Body of pancreas (tissue), 4 donors: ENCODE measurements at regions not wholly inside any gene's neighbourhood (a gene's known extent, or its start where the extent isn't known, plus 50 kb on each side); places are given as distances from the start of the nearest gene placed in this dataset.

ENCODE experiments used
- ATAC-seq: fragments of 150-250 bp; one replicate; pipeline ENCODE4 v1.9.1; 2016
- DNase-seq, 4 donors: peaks; one replicate each; pipeline ENCODE4 v3.0.0-alpha.2; 2019
- H3K27ac ChIP-seq, 4 donors: fragments of 200-600 bp; sonication (generic); 1 replicate in 3 of 4; 2 replicates in 1 of 4; pipeline versions ENCODE4 v1.5.1 to v1.6.1; 2016 to 2019; ENCODE audit warnings: mild to moderate bottlenecking in 1 of 4, mixed read lengths in 1 of 4, moderate library complexity in 1 of 4
- H3K27me3 ChIP-seq, 2 donors: fragments of 200-600 bp; sonication (generic); one replicate each; pipeline ENCODE4 v1.6.0; 2016; ENCODE audit warnings: mild to moderate bottlenecking in 1 of 2
- H3K36me3 ChIP-seq, 2 donors: fragments of 200-600 bp; sonication (generic); replicated peaks in 1 of 2; 2 replicates each; pipeline ENCODE4 v1.5.1; 2016; ENCODE audit warnings: low read depth in 2 of 2; ENCODE audit not compliant: insufficient read depth in 1 of 2
- H3K4me1 ChIP-seq: fragments of 200-600 bp; sonication (generic); one replicate; pipeline ENCODE4 v1.6.0; 2016
- H3K4me3 ChIP-seq, 2 donors: fragments of 200-600 bp; sonication (generic); 1 replicate in 1 of 2; 2 replicates in 1 of 2; pipeline ENCODE4 v1.5.1; 2016 to 2019
- H3K9me3 ChIP-seq, 3 donors: fragments of 200-600 bp; sonication (generic); 1 replicate in 2 of 3; 2 replicates in 1 of 3; pipeline ENCODE4 v1.5.1; 2016
- CTCF ChIP-seq, 7 experiments: fragments of 450-650 bp in 4 of 7; fragments of 200-600 bp in 3 of 7; sonication (generic) in 3 of 7; IDR thresholded peaks; one replicate each; pipeline ENCODE4 v1.5.1; 2016 to 2019; ENCODE audit warnings: antibody characterized with exemption in 7 of 7
- POLR2A ChIP-seq, 3 donors: fragments of 450-650 bp; IDR thresholded peaks; one replicate each; pipeline ENCODE4 v1.6.1; 2016; ENCODE audit warnings: antibody characterized with exemption in 3 of 3, mild to moderate bottlenecking in 2 of 3
- WGBS, 2 donors: methylation state at CpG; one replicate each; pipeline ENCODE4 v1.1.5; 2017; 5-methylcytosine and 5-hydroxymethylcytosine counted together
- intact Hi-C: fragments of 100-400 bp; cut with DNase I; formaldehyde crosslinking; loops from one replicate; pipeline ENCODE4 v1.15.1; 2023

GRCh38 chr2:238777369-238778067 is 70.4 kb upstream of the TWIST2 start:
- ATAC-seq (no peak), DNase-seq (no peak)
- WGBS, 2 donors, result 55 to 57% methylated on average over 12 to 15 of the region's 15 CpGs
- no peak for TF ChIP-seq CTCF (IDR thresholded peaks at IDR 0.05)
- no peak for TF ChIP-seq POLR2A (IDR thresholded peaks at IDR 0.05)
- no peak overlapping the region for H3K4me3 ChIP-seq
- no peaks in the 10 kb centered on the region for H3K9me3 ChIP-seq
- intact Hi-C loops, result no loop called here
- H3K36me3 ChIP-seq, result no peaks in the 10 kb centered on the region
- H3K27ac ChIP-seq, result no peak overlapping the region
- no peaks in the 10 kb centered on the region for H3K27me3 ChIP-seq
- no peaks in the 10 kb centered on the region for H3K4me1 ChIP-seq

GRCh38 chr2:238784671-238785527 is 63.0 kb upstream of the TWIST2 start:
- Histone ChIP-seq H3K4me1 (no peaks in the 10 kb centered on the region), H3K27me3 (no peaks in the 10 kb centered on the region), H3K4me3 (no peak overlapping the region), H3K27ac (no peak overlapping the region), H3K36me3 (no peaks in the 10 kb centered on the region), H3K9me3 (no peaks in the 10 kb centered on the region)
- TF ChIP-seq CTCF (IDR thresholded peaks at IDR 0.05) (peak; percentile 69 to 84 (median 77)), POLR2A (IDR thresholded peaks at IDR 0.05) (no peak)
- ATAC-seq (peak; percentile 73), DNase-seq (peak; percentile 63 to 76 (median 68))
- WGBS, 2 donors, result 20 to 22% methylated on average over 15 to 17 of the region's 17 CpGs
- intact Hi-C loops, result loop anchor here (10.0 kb wide), 1 partner anchor 430 kb away; no protein-coding TSS in a partner anchor

- Histone ChIP-seq H3K4me3 (no peak overlapping the region), H3K27me3 (no peaks in the 10 kb centered on the region), H3K4me1 (no peaks in the 10 kb centered on the region), H3K9me3 (no peaks in the 10 kb centered on the region), H3K36me3 (no peaks in the 10 kb centered on the region), H3K27ac (no peak overlapping the region)
- DNase-seq (no peak), ATAC-seq (no peak)
- 57 to 62% methylated on average over 5 to 9 of the region's 9 CpGs for WGBS, 2 donors
- intact Hi-C loops, result loop anchor here (10.0 kb wide), 1 partner anchor 431 kb away; no protein-coding TSS in a partner anchor
- TF ChIP-seq CTCF (IDR thresholded peaks at IDR 0.05) (no peak), POLR2A (IDR thresholded peaks at IDR 0.05) (no peak)
Measured at GRCh38 chr2:238785528-238785860, 62.4 kb upstream of the TWIST2 start.

- H3K36me3 ChIP-seq, result no peaks in the 10 kb centered on the region
- no peak for DNase-seq
- no peak overlapping the region for H3K4me3 ChIP-seq
- 64 to 69% methylated on average over 6 to 9 of the region's 9 CpGs for WGBS, 2 donors
- no peak overlapping the region for H3K27ac ChIP-seq
- H3K9me3 ChIP-seq, result no peaks in the 10 kb centered on the region
- no peaks in the 10 kb centered on the region for H3K4me1 ChIP-seq
- no peak for ATAC-seq
- no peaks in the 10 kb centered on the region for H3K27me3 ChIP-seq
- intact Hi-C loops, result loop anchor here (10.0 kb wide), 1 partner anchor 432 kb away; no protein-coding TSS in a partner anchor
- TF ChIP-seq POLR2A (IDR thresholded peaks at IDR 0.05), result no peak
- TF ChIP-seq CTCF (IDR thresholded peaks at IDR 0.05), result no peak
Measured at GRCh38 chr2:238786379-238786778, 61.5 kb upstream of the TWIST2 start.
